Keratinocyte (primary cell): ENCODE measurements at regions not wholly inside any gene's neighbourhood (a gene's known extent, or its start where the extent isn't known, plus 50 kb on each side); places are given as distances from the start of the nearest gene placed in this dataset.

Experiments
- EZH2 ChIP-seq: IDR thresholded peaks from one replicate; pipeline ENCODE4 v1.6.1; 2012; ENCODE audit warnings: inconsistent platforms, mild to moderate bottlenecking, low read length, moderate library complexity
- TF ChIP-seq, protein P1 (sequence below), 3 experiments: IDR thresholded peaks in 1 of 3; conservative IDR thresholded peaks in 1 of 3; optimal IDR thresholded peaks in 1 of 3; 2 replicates in 2 of 3; 3 replicates in 1 of 3; pipeline versions ENCODE3 to v1.5.1; 2011; ENCODE audit warnings: low read length in 3 of 3, mild to moderate bottlenecking in 3 of 3, moderate library complexity in 2 of 3, control low read depth in 1 of 3, inconsistent platforms in 1 of 3; ENCODE audit not compliant: insufficient read depth in 2 of 3; ENCODE audit errors: extremely low read depth in 1 of 3

DNA sequence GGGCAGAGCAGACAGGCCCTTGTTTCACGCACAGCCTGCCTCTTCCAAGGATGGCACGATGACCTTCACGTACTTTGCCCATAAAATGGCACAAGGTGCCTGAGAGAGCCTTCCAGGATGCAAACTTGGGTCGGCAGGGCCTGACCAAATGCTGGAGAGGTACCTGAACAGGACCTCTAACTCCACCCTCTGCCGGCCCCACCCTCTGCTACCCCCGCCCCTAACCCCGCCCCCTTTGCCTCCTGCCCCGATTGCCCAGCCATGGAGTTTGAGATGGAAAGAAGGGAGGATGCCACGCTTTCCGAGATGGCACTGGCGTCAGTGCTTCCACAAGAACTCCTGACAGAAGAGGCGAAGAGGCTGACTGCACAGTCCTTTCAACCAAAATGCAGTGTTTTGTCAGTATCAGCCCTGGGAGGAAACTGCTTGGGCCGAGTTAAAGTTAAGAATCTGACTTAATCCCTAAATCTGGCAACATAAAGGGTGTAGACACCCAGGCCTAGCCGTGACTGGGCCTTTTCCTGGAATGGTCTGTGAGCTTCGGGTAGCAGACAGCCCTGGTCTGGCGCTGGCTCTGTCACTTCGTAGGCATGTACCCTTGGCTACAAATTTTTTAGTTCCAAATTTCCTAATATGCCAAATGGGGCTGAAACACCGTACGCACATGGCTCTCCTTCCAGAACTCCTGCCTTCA is 230.3 kb upstream of the RGMA start:
- TF ChIP-seq, protein P1, sequence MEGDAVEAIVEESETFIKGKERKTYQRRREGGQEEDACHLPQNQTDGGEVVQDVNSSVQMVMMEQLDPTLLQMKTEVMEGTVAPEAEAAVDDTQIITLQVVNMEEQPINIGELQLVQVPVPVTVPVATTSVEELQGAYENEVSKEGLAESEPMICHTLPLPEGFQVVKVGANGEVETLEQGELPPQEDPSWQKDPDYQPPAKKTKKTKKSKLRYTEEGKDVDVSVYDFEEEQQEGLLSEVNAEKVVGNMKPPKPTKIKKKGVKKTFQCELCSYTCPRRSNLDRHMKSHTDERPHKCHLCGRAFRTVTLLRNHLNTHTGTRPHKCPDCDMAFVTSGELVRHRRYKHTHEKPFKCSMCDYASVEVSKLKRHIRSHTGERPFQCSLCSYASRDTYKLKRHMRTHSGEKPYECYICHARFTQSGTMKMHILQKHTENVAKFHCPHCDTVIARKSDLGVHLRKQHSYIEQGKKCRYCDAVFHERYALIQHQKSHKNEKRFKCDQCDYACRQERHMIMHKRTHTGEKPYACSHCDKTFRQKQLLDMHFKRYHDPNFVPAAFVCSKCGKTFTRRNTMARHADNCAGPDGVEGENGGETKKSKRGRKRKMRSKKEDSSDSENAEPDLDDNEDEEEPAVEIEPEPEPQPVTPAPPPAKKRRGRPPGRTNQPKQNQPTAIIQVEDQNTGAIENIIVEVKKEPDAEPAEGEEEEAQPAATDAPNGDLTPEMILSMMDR (optimal IDR thresholded peaks at IDR 0.05 in 1 of 3, IDR thresholded peaks at IDR 0.05 in 1 of 3, conservative IDR thresholded peaks at IDR 0.05 in 1 of 3; ENCODE audit: extremely low read depth in 1 of 3, insufficient read depth in 2 of 3, low read length in 3 of 3) = no peak
- TF ChIP-seq EZH2 = no peak
